ENCODE measurements at regions not wholly inside any gene's neighbourhood (a gene's known extent, or its start where the extent isn't known, plus 50 kb on each side); places are given as distances from the start of the nearest gene placed in this dataset.

DNA sequence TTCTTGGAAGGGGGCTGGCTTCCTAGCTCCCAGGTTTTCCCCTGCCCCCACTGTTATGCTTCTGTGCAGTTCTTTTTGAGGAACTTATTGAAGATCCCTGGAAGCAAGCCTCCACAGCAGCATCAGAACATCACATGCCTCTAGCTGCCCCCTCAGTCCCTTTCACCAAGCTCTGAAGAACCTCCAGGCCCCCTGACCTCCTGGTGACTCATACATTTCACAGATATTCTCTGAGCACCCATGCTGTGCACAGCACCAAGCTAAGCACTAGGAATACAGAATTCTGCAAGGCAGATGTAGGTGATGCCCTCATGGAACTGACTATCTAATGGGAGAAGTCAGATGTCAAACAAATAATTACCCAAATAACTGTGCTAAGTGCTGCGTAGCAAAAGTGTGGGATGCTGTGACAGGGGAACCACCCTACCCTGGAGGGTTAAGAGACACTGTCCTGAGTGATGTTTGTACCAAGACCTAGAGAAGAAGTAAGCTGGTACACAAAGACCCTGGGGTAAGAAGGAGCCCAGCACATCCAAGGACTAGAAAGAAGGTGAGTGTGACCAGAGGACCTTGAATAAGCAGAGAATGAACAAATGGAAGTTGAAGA lies 213.7 kb upstream of the NR4A3 start:
- TF ChIP-seq CTCF (IDR thresholded peaks at IDR 0.05; ENCODE audit: low read depth, low read length, poor library complexity, severe bottlenecking) (no peak), EZH2phosphoT487 (IDR thresholded peaks at IDR 0.05; ENCODE audit: borderline replicate concordance, low read length) (no peak)

Data from DOHH2 (cell line).